ENCODE measurements at regions not wholly inside any gene's neighbourhood (a gene's known extent, or its start where the extent isn't known, plus 50 kb on each side); places are given as distances from the start of the nearest gene placed in this dataset.

DNA sequence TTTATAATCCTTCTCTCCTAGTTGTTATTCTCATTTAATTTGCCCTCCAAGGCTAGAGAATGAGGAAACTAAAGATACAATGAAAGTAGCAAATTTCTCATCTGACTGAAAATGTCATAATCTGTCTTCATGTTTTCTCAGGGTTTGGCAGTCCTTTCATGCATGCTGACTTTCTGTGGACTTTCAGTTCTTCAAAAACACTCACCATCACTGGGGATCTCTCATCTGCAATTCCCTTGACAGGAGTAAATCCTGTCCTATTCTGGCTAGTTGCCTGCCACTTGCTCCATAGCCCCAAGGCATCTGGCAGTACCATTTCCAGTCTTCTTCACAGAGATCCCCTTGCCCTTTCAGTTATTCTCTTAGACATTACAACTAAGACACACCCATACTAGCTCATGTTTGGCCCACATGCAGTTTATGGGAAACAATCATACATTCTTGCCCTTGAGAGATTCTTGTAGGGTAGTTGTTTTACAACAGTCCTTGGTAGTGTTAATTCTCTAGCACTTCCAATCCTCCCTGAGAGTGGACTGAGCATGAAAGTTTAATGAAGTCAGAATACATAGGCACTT lies 449.7 kb upstream of the KLHL4 start (continued):
- TF ChIP-seq, protein P1, sequence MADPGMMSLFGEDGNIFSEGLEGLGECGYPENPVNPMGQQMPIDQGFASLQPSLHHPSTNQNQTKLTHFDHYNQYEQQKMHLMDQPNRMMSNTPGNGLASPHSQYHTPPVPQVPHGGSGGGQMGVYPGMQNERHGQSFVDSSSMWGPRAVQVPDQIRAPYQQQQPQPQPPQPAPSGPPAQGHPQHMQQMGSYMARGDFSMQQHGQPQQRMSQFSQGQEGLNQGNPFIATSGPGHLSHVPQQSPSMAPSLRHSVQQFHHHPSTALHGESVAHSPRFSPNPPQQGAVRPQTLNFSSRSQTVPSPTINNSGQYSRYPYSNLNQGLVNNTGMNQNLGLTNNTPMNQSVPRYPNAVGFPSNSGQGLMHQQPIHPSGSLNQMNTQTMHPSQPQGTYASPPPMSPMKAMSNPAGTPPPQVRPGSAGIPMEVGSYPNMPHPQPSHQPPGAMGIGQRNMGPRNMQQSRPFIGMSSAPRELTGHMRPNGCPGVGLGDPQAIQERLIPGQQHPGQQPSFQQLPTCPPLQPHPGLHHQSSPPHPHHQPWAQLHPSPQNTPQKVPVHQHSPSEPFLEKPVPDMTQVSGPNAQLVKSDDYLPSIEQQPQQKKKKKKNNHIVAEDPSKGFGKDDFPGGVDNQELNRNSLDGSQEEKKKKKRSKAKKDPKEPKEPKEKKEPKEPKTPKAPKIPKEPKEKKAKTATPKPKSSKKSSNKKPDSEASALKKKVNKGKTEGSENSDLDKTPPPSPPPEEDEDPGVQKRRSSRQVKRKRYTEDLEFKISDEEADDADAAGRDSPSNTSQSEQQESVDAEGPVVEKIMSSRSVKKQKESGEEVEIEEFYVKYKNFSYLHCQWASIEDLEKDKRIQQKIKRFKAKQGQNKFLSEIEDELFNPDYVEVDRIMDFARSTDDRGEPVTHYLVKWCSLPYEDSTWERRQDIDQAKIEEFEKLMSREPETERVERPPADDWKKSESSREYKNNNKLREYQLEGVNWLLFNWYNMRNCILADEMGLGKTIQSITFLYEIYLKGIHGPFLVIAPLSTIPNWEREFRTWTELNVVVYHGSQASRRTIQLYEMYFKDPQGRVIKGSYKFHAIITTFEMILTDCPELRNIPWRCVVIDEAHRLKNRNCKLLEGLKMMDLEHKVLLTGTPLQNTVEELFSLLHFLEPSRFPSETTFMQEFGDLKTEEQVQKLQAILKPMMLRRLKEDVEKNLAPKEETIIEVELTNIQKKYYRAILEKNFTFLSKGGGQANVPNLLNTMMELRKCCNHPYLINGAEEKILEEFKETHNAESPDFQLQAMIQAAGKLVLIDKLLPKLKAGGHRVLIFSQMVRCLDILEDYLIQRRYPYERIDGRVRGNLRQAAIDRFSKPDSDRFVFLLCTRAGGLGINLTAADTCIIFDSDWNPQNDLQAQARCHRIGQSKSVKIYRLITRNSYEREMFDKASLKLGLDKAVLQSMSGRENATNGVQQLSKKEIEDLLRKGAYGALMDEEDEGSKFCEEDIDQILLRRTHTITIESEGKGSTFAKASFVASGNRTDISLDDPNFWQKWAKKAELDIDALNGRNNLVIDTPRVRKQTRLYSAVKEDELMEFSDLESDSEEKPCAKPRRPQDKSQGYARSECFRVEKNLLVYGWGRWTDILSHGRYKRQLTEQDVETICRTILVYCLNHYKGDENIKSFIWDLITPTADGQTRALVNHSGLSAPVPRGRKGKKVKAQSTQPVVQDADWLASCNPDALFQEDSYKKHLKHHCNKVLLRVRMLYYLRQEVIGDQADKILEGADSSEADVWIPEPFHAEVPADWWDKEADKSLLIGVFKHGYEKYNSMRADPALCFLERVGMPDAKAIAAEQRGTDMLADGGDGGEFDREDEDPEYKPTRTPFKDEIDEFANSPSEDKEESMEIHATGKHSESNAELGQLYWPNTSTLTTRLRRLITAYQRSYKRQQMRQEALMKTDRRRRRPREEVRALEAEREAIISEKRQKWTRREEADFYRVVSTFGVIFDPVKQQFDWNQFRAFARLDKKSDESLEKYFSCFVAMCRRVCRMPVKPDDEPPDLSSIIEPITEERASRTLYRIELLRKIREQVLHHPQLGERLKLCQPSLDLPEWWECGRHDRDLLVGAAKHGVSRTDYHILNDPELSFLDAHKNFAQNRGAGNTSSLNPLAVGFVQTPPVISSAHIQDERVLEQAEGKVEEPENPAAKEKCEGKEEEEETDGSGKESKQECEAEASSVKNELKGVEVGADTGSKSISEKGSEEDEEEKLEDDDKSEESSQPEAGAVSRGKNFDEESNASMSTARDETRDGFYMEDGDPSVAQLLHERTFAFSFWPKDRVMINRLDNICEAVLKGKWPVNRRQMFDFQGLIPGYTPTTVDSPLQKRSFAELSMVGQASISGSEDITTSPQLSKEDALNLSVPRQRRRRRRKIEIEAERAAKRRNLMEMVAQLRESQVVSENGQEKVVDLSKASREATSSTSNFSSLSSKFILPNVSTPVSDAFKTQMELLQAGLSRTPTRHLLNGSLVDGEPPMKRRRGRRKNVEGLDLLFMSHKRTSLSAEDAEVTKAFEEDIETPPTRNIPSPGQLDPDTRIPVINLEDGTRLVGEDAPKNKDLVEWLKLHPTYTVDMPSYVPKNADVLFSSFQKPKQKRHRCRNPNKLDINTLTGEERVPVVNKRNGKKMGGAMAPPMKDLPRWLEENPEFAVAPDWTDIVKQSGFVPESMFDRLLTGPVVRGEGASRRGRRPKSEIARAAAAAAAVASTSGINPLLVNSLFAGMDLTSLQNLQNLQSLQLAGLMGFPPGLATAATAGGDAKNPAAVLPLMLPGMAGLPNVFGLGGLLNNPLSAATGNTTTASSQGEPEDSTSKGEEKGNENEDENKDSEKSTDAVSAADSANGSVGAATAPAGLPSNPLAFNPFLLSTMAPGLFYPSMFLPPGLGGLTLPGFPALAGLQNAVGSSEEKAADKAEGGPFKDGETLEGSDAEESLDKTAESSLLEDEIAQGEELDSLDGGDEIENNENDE (IDR thresholded peaks at IDR 0.05; ENCODE audit: insufficient replicate concordance, low read length) = no peak
- TF ChIP-seq RFX5 (IDR thresholded peaks at IDR 0.05; ENCODE audit: borderline replicate concordance, low read depth, low read length) (no peak), POLR2AphosphoS5 (IDR thresholded peaks at IDR 0.05; ENCODE audit: low read depth, low read length) (no peak), BACH1 (IDR thresholded peaks at IDR 0.05; ENCODE audit: low read length) (no peak), CHD2 (IDR thresholded peaks at IDR 0.05; ENCODE audit: low read length) (no peak), YY1 (IDR thresholded peaks at IDR 0.05; ENCODE audit: low read depth, low read length) (no peak), TAF7 (optimal IDR thresholded peaks at IDR 0.05; ENCODE audit: borderline replicate concordance, low read depth, low read length) (no peak), SRF (IDR thresholded peaks at IDR 0.05; ENCODE audit: low read depth, low read length) (no peak)
